ENCODE measurements at regions not wholly inside any gene's neighbourhood (a gene's known extent, or its start where the extent isn't known, plus 50 kb on each side); places are given as distances from the start of the nearest gene placed in this dataset.
"Not testable (repeated sequence)": the region's sequence is repeated elsewhere in the genome, so short reads cannot be mapped to it uniquely, and the experiment has no call there.

GRCh38 chrX:28223469-28223868, 242.2 kb upstream of the DCAF8L1 start:
- DNase-seq (ENCODE audit: extremely low spot score, insufficient read length, low read depth) (no peak), FAIRE-seq (no peak)

GRCh38 chrX:28205905-28206304, 224.7 kb upstream of the DCAF8L1 start:
- no peak for FAIRE-seq
- no peak for DNase-seq (ENCODE audit: extremely low spot score, insufficient read length, low read depth)

- FAIRE-seq (no peak), DNase-seq (ENCODE audit: extremely low spot score, insufficient read length, low read depth) (no peak)
Observed at GRCh38 chrX:28205126-28205525, 223.9 kb upstream of the DCAF8L1 start.

- FAIRE-seq, result no peak
Observed at GRCh38 chrX:28189011-28189410, 207.8 kb upstream of the DCAF8L1 start.

GRCh38 chrX:28188526-28188925, 207.3 kb upstream of the DCAF8L1 start:
- DNase-seq (ENCODE audit: extremely low spot score, insufficient read length, low read depth) (no peak), FAIRE-seq (no peak)

More at GRCh38 chrX:28189011-28189410, 207.8 kb upstream of the DCAF8L1 start:
- DNase-seq (ENCODE audit: extremely low spot score, insufficient read length, low read depth), result no peak

- FAIRE-seq (no peak), DNase-seq (ENCODE audit: extremely low spot score, insufficient read length, low read depth) (no peak)
Observed at GRCh38 chrX:28180096-28180495, 198.8 kb upstream of the DCAF8L1 start.

GRCh38 chrX:28178206-28178605, 197.0 kb upstream of the DCAF8L1 start:
- FAIRE-seq (no peak), DNase-seq (ENCODE audit: extremely low spot score, insufficient read length, low read depth) (no peak)

GRCh38 chrX:28177202-28177601, 196.0 kb upstream of the DCAF8L1 start:
- FAIRE-seq, result no peak
- no peak for DNase-seq (ENCODE audit: extremely low spot score, insufficient read length, low read depth)

- FAIRE-seq (no peak), DNase-seq (ENCODE audit: extremely low spot score, insufficient read length, low read depth) (no peak)
Observed at GRCh38 chrX:28170713-28171112, 189.5 kb upstream of the DCAF8L1 start.

- no peak for DNase-seq (ENCODE audit: extremely low spot score, insufficient read length, low read depth)
- no peak for FAIRE-seq
Observed at GRCh38 chrX:28158019-28158777, 176.9 kb upstream of the DCAF8L1 start.

GRCh38 chrX:28152263-28152662, 171.0 kb upstream of the DCAF8L1 start:
- not testable (repeated sequence) for DNase-seq (ENCODE audit: extremely low spot score, insufficient read length, low read depth); FAIRE-seq

- DNase-seq (ENCODE audit: extremely low spot score, insufficient read length, low read depth) (no peak), FAIRE-seq (no peak)
Observed at GRCh38 chrX:28135378-28136047, 154.3 kb upstream of the DCAF8L1 start.

GRCh38 chrX:28133763-28134162, 152.5 kb upstream of the DCAF8L1 start:
- no peak for DNase-seq (ENCODE audit: extremely low spot score, insufficient read length, low read depth)

GRCh38 chrX:28127662-28128061, 146.4 kb upstream of the DCAF8L1 start:
- DNase-seq (ENCODE audit: extremely low spot score, insufficient read length, low read depth) (no peak), FAIRE-seq (no peak)

More at GRCh38 chrX:28133763-28134162, 152.5 kb upstream of the DCAF8L1 start:
- no peak for FAIRE-seq

GRCh38 chrX:28126886-28127285, 145.6 kb upstream of the DCAF8L1 start:
- DNase-seq (ENCODE audit: extremely low spot score, insufficient read length, low read depth), result no peak
- no peak for FAIRE-seq

GRCh38 chrX:28124416-28124815, 143.2 kb upstream of the DCAF8L1 start:
- no peak for FAIRE-seq
- DNase-seq (ENCODE audit: extremely low spot score, insufficient read length, low read depth), result no peak

- not testable (repeated sequence) for DNase-seq (ENCODE audit: extremely low spot score, insufficient read length, low read depth); FAIRE-seq
Observed at GRCh38 chrX:28120580-28121245, 139.5 kb upstream of the DCAF8L1 start.

- DNase-seq (ENCODE audit: extremely low spot score, insufficient read length, low read depth), result no peak
- FAIRE-seq, result no peak
Observed at GRCh38 chrX:28120072-28120471, 138.8 kb upstream of the DCAF8L1 start.

- FAIRE-seq (no peak), DNase-seq (ENCODE audit: extremely low spot score, insufficient read length, low read depth) (no peak)
Observed at GRCh38 chrX:28108186-28108945, 127.1 kb upstream of the DCAF8L1 start.

- no peak for DNase-seq (ENCODE audit: extremely low spot score, insufficient read length, low read depth)
- no peak for FAIRE-seq
Observed at GRCh38 chrX:28099166-28099565, 117.9 kb upstream of the DCAF8L1 start.

Measured in GM18507 (cell line).